ENCODE measurements at regions not wholly inside any gene's neighbourhood (a gene's known extent, or its start where the extent isn't known, plus 50 kb on each side); places are given as distances from the start of the nearest gene placed in this dataset.

GRCh38 chr14:97390096-97390724 is 593.0 kb downstream of the VRK1 start:
- Histone ChIP-seq H3K36me3 (no peaks in the 10 kb centered on the region), H3K9me3 (no peaks in the 10 kb centered on the region), H3K4me3 (no peak overlapping the region), H4K20me1 (no peaks in the 10 kb centered on the region), H3K27me3 (no peaks in the 10 kb centered on the region), H3K9ac (no peak overlapping the region), H3K27ac (no peak overlapping the region), H3K4me1 (no peaks in the 10 kb centered on the region), H3K4me2 (no peak overlapping the region)
- TF ChIP-seq Cebpa-rat (IDR thresholded peaks at IDR 0.05) = no peak

GRCh38 chr14:97393244-97393643 is 596.1 kb downstream of the VRK1 start:
- H3K36me3 ChIP-seq = no peaks in the 10 kb centered on the region
- H3K4me3 ChIP-seq = no peak overlapping the region
- no peaks in the 10 kb centered on the region for H3K4me1 ChIP-seq
- no peaks in the 10 kb centered on the region for H3K27me3 ChIP-seq
- H3K9me3 ChIP-seq = no peaks in the 10 kb centered on the region
- H3K4me2 ChIP-seq = no peak overlapping the region
- H3K9ac ChIP-seq = no peak overlapping the region
- no peak overlapping the region for H3K27ac ChIP-seq
- no peak for TF ChIP-seq Cebpa-rat (IDR thresholded peaks at IDR 0.05)
- no peaks in the 10 kb centered on the region for H4K20me1 ChIP-seq

GRCh38 chr14:97395068-97395467 is 597.9 kb downstream of the VRK1 start:
- no peak for TF ChIP-seq Cebpa-rat (IDR thresholded peaks at IDR 0.05)
- Histone ChIP-seq H3K9me3 (peaks cover 7% of the 10 kb centered on the region; the same call in 1 of the 2 replicates), H3K27me3 (no peaks in the 10 kb centered on the region), H3K4me3 (no peak overlapping the region), H3K27ac (no peak overlapping the region), H3K36me3 (no peaks in the 10 kb centered on the region), H3K9ac (no peak overlapping the region), H4K20me1 (no peaks in the 10 kb centered on the region), H3K4me1 (no peaks in the 10 kb centered on the region), H3K4me2 (no peak overlapping the region)

GRCh38 chr14:97401714-97402113 is 604.5 kb downstream of the VRK1 start:
- no peaks in the 10 kb centered on the region for H4K20me1 ChIP-seq
- H3K4me2 ChIP-seq = no peak overlapping the region
- no peak overlapping the region for H3K27ac ChIP-seq
- no peaks in the 10 kb centered on the region for H3K36me3 ChIP-seq
- H3K4me3 ChIP-seq = no peak overlapping the region
- H3K9ac ChIP-seq = no peak overlapping the region
- TF ChIP-seq Cebpa-rat (IDR thresholded peaks at IDR 0.05) = no peak
- no peaks in the 10 kb centered on the region for H3K27me3 ChIP-seq
- no peaks in the 10 kb centered on the region for H3K4me1 ChIP-seq
- peaks cover 9% of the 10 kb centered on the region; the same call in 1 of the 2 replicates for H3K9me3 ChIP-seq

GRCh38 chr14:97402279-97402678 is 605.1 kb downstream of the VRK1 start:
- no peaks in the 10 kb centered on the region for H4K20me1 ChIP-seq
- no peaks in the 10 kb centered on the region for H3K27me3 ChIP-seq
- no peak overlapping the region for H3K4me3 ChIP-seq
- no peak overlapping the region for H3K27ac ChIP-seq
- peaks cover 9% of the 10 kb centered on the region; the same call in 1 of the 2 replicates for H3K9me3 ChIP-seq
- no peak overlapping the region for H3K9ac ChIP-seq
- H3K36me3 ChIP-seq = no peaks in the 10 kb centered on the region
- no peaks in the 10 kb centered on the region for H3K4me1 ChIP-seq
- no peak for TF ChIP-seq Cebpa-rat (IDR thresholded peaks at IDR 0.05)
- H3K4me2 ChIP-seq = no peak overlapping the region

DNA sequence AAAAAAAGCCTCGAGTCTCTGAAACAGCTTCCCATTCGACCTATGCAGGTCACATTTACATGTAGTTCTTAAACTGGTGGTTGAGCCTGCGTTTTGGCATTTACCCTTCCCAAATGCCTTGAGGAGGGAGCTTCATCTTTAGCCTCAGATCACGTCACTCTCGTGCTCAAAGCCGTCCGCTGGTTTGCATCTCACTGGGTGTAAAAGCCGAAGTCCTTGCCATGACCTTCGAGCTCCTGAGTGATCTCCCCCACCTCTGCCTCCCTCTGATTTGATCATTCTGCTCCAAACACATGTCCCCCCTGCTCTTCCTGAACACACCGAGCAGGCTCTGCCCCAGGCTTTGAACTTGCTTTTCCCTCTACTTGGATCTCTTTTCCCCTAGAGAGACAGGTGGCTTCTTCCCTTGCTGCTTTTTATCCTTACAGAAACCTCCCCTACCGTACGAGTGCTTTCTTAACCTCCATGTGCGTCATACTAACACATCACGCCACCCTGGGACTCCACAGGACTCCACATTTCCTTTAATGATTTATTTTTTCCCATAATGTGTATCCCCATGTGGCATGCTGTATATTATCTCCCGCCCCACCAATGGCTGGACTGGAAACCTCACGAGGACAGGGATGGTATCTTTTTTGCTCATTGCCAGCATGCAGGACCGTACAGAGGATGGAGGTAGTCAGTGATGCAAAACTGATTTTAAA is 610.7 kb downstream of the VRK1 start:
- Histone ChIP-seq H3K4me2 (no peak overlapping the region), H3K27me3 (no peaks in the 10 kb centered on the region), H3K4me1 (no peaks in the 10 kb centered on the region), H3K9ac (no peak overlapping the region), H3K36me3 (no peaks in the 10 kb centered on the region), H3K27ac (no peak overlapping the region), H3K9me3 (no peaks in the 10 kb centered on the region), H4K20me1 (no peaks in the 10 kb centered on the region), H3K4me3 (no peak overlapping the region)
- TF ChIP-seq Cebpa-rat (IDR thresholded peaks at IDR 0.05) = no peak

DNA sequence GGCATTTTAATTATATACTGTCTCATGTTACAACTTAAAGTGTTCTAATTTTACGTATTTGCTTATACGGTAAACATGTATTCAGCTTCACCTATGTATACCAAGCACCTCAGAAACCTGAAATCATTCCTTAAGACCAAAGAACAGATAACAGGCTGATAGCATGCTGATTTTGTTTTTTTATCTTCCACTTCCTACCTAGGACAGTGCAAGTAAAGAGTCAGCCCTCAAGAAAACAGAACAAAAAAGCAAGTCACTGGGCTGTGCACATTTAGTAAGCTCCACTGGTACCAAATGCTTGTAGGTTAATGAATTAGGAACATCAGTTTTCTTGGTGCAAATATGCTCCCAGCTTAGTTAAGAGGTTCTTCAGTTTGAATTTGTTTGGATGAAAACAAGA is 611.3 kb downstream of the VRK1 start:
- H3K4me1 ChIP-seq = no peaks in the 10 kb centered on the region
- H3K9me3 ChIP-seq = no peaks in the 10 kb centered on the region
- H3K9ac ChIP-seq = no peak overlapping the region
- no peak for TF ChIP-seq Cebpa-rat (IDR thresholded peaks at IDR 0.05)
- H3K27me3 ChIP-seq = no peaks in the 10 kb centered on the region
- H3K4me3 ChIP-seq = no peak overlapping the region
- H3K36me3 ChIP-seq = no peaks in the 10 kb centered on the region
- no peak overlapping the region for H3K4me2 ChIP-seq
- no peak overlapping the region for H3K27ac ChIP-seq
- H4K20me1 ChIP-seq = no peaks in the 10 kb centered on the region

- Histone ChIP-seq H3K4me1 (no peaks in the 10 kb centered on the region), H4K20me1 (no peaks in the 10 kb centered on the region), H3K36me3 (no peaks in the 10 kb centered on the region), H3K9me3 (no peaks in the 10 kb centered on the region), H3K4me2 (no peak overlapping the region), H3K4me3 (no peak overlapping the region), H3K9ac (no peak overlapping the region), H3K27me3 (no peaks in the 10 kb centered on the region), H3K27ac (no peak overlapping the region)
- no peak for TF ChIP-seq Cebpa-rat (IDR thresholded peaks at IDR 0.05)
These were observed 612.0 kb downstream of the VRK1 start for GRCh38 chr14:97408937-97409815.

DNA sequence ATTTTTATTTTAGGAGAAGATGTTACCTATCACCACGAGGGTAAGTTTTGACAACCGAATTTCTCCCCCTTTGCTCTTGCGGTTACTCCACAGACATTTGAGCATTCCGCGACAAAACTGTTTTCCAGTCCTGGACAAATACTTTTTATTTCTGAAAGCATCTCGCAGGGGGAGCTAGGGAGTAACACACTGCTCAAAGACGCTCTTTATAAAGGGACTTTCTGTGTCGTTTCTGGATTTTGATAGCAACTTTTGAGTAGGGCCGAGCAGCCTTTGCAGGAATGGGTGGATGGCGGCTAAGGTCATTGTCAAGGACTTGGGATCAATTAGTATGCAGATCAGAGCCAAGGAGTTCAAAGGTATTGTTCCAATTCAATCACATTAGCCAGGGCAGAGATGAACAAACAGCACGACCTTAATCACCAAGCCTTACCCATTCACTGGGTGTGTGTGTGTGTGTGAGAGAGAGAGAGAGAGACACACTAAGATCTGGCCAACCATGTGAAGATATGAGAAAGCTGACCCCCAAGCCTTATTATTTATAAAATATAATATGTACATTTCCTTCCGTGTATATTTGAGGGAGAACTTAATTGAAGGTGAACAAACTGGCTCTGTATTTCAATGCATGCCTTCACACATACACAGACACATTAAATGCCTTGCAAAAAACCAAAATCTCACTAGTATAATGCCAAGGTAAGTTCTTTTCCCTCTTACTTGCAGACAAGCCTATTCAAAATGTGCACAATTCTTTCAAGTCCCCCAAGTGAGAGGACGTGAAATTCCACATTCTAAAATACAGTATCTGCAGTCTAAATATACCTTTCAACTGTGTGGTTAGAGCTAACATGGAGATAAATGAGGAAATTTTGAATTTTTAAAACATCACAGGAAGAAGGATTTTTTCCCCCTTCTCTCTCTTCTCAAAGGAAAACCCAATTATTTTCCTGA is 613.8 kb downstream of the VRK1 start:
- H3K9ac ChIP-seq = no peak overlapping the region

More for the DNA sequence above, 613.8 kb downstream of the VRK1 start:
- Histone ChIP-seq H3K4me1 (no peaks in the 10 kb centered on the region), H3K4me2 (no peak overlapping the region), H3K9me3 (no peaks in the 10 kb centered on the region), H3K36me3 (no peaks in the 10 kb centered on the region), H4K20me1 (no peaks in the 10 kb centered on the region), H3K27me3 (no peaks in the 10 kb centered on the region), H3K4me3 (no peak overlapping the region), H3K27ac (no peak overlapping the region)
- no peak for TF ChIP-seq Cebpa-rat (IDR thresholded peaks at IDR 0.05)

Data from BLaER1 (cell line).